ENCODE measurements at regions not wholly inside any gene's neighbourhood (a gene's known extent, or its start where the extent isn't known, plus 50 kb on each side); places are given as distances from the start of the nearest gene placed in this dataset.
A peak's percentile ranks its signal among the peaks of the same experiment; 100 is the strongest.

- DNase-seq: no peak
Measured at GRCh38 chr1:75984781-75985180, 52.6 kb upstream of the ASB17 start.

GRCh38 chr1:75985827-75986226 is 53.6 kb upstream of the ASB17 start:
- DNase-seq: no peak

GRCh38 chr1:75986478-75986877 is 54.3 kb upstream of the ASB17 start:
- no peak for DNase-seq

GRCh38 chr1:75989121-75989520 is 56.9 kb upstream of the ASB17 start:
- DNase-seq: no peak

- no peak for DNase-seq
Measured at GRCh38 chr1:75990686-75991085, 58.5 kb upstream of the ASB17 start.

GRCh38 chr1:75991497-75992114 is 59.4 kb upstream of the ASB17 start:
- peak; percentile 43 for DNase-seq

GRCh38 chr1:75992312-75992711 is 60.1 kb upstream of the ASB17 start:
- no peak for DNase-seq

- no peak for DNase-seq
Measured at GRCh38 chr1:75993661-75994060, 61.5 kb upstream of the ASB17 start.

GRCh38 chr1:75996196-75996595 is 64.0 kb upstream of the ASB17 start:
- DNase-seq: no peak

- no peak for DNase-seq
Measured at GRCh38 chr1:75999034-75999433, 66.8 kb upstream of the ASB17 start.

- DNase-seq: no peak
Measured at GRCh38 chr1:76003946-76004345, 70.6 kb upstream of the ST6GALNAC3 start.

GRCh38 chr1:76005765-76006164 is 68.8 kb upstream of the ST6GALNAC3 start:
- no peak for DNase-seq

- no peak for DNase-seq
Measured at GRCh38 chr1:76006234-76006633, 68.3 kb upstream of the ST6GALNAC3 start.

- no peak for DNase-seq
Measured at GRCh38 chr1:76010802-76011201, 63.7 kb upstream of the ST6GALNAC3 start.

- no peak for DNase-seq
Measured at GRCh38 chr1:76012341-76013205, 62.0 kb upstream of the ST6GALNAC3 start.

- no peak for DNase-seq
Measured at GRCh38 chr1:76013206-76013581, 61.4 kb upstream of the ST6GALNAC3 start.

- DNase-seq: no peak
Measured at GRCh38 chr1:76015478-76016103, 59.0 kb upstream of the ST6GALNAC3 start.

GRCh38 chr1:76018045-76018444 is 56.5 kb upstream of the ST6GALNAC3 start:
- no peak for DNase-seq

- no peak for DNase-seq
Measured at GRCh38 chr1:76021846-76022245, 52.7 kb upstream of the ST6GALNAC3 start.

- DNase-seq: no peak
Measured at GRCh38 chr1:76023669-76024435, 50.7 kb upstream of the ST6GALNAC3 start.
